ENCODE measurements at regions not wholly inside any gene's neighbourhood (a gene's known extent, or its start where the extent isn't known, plus 50 kb on each side); places are given as distances from the start of the nearest gene placed in this dataset.

DNA sequence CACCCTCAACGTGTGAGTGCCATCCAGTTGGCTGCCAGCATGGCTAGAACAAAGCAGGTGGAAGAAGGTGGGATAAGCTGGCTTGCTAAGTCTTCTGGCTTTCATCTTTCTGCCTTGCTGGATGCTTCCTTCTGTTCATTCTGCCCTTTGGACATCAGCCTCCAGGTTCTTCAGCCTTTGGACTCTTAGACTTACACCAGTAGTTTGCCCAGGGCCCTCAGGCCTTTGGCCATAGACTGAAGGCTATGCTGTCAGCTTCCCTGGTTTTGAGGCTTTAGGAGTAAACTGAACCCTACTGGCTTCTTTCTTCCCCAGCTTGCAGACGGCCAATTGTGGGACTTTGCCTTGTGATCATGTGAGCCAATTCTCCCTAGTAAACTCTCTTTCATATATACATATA lies 155.0 kb upstream of the SERTAD2 start:
- H3K4me3 ChIP-seq (ENCODE audit: low read depth, low read length, poor library complexity, severe bottlenecking): no peak overlapping the region
- no TSS peak for BruUV-seq (replicated peaks)
- ChIA-PET POLR2A (ENCODE audit: low non-redundant PET) (no interaction called here), CTCF (no interaction called here)
- peaks cover 13% of the 10 kb centered on the region for H3K4me1 ChIP-seq (ENCODE audit: insufficient read depth, low read length, poor library complexity, severe bottlenecking)
- H3K36me3 ChIP-seq (ENCODE audit: insufficient read depth, low read length, poor library complexity, severe bottlenecking): no peaks in the 10 kb centered on the region
- no peak for DNase-seq (ENCODE audit: low spot score)
- H3K27ac ChIP-seq (ENCODE audit: low read depth, low read length, poor library complexity, severe bottlenecking): no peak overlapping the region
- no peaks in the 10 kb centered on the region for H3K27me3 ChIP-seq (replicated peaks; ENCODE audit: insufficient read depth, low read depth, low read length, poor library complexity)
- TF ChIP-seq, protein P1, sequence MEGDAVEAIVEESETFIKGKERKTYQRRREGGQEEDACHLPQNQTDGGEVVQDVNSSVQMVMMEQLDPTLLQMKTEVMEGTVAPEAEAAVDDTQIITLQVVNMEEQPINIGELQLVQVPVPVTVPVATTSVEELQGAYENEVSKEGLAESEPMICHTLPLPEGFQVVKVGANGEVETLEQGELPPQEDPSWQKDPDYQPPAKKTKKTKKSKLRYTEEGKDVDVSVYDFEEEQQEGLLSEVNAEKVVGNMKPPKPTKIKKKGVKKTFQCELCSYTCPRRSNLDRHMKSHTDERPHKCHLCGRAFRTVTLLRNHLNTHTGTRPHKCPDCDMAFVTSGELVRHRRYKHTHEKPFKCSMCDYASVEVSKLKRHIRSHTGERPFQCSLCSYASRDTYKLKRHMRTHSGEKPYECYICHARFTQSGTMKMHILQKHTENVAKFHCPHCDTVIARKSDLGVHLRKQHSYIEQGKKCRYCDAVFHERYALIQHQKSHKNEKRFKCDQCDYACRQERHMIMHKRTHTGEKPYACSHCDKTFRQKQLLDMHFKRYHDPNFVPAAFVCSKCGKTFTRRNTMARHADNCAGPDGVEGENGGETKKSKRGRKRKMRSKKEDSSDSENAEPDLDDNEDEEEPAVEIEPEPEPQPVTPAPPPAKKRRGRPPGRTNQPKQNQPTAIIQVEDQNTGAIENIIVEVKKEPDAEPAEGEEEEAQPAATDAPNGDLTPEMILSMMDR (conservative IDR thresholded peaks at IDR 0.05; ENCODE audit: low read depth, low read length): no peak
- TF ChIP-seq EZH2 (IDR thresholded peaks at IDR 0.05; ENCODE audit: borderline replicate concordance, low read depth, low read length, poor library complexity, severe bottlenecking): no peak
- no peaks in the 10 kb centered on the region for H3K9me3 ChIP-seq (ENCODE audit: low read depth, low read length, poor library complexity, severe bottlenecking)
- intact Hi-C loops (cut with micrococcal nuclease; ENCODE audit: unreplicated experiment): no loop called here

DNA sequence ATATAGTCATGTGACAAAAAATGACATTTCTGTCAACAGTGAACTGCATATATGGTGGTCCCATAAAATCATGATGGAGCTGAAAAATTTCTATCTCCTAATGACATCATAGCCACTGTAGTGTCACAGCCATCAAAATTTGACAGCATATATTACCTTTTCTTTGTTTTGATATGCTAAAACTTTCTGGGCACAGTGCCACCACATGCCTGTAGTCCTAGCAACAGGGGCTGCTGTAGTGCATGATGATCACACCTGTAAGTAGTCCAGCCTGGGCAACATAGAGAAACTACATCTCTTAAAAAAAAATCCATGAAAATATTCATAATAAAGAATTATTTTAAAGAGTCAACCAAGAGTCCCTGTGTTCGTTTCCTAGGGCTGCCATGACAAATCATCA lies 155.5 kb upstream of the SERTAD2 start:
- intact Hi-C loops (cut with micrococcal nuclease; ENCODE audit: unreplicated experiment): no loop called here
- POLR2A ChIA-PET (ENCODE audit: low non-redundant PET): no interaction called here
- Histone ChIP-seq H3K9me3 (ENCODE audit: low read depth, low read length, poor library complexity, severe bottlenecking) (no peaks in the 10 kb centered on the region), H3K4me3 (ENCODE audit: low read depth, low read length, poor library complexity, severe bottlenecking) (no peak overlapping the region), H3K36me3 (ENCODE audit: insufficient read depth, low read length, poor library complexity, severe bottlenecking) (no peaks in the 10 kb centered on the region), H3K27me3 (replicated peaks; ENCODE audit: insufficient read depth, low read depth, low read length, poor library complexity) (no peaks in the 10 kb centered on the region), H3K4me1 (ENCODE audit: insufficient read depth, low read length, poor library complexity, severe bottlenecking) (peaks cover 13% of the 10 kb centered on the region), H3K27ac (ENCODE audit: low read depth, low read length, poor library complexity, severe bottlenecking) (no peak overlapping the region)
- TF ChIP-seq EZH2 (IDR thresholded peaks at IDR 0.05; ENCODE audit: borderline replicate concordance, low read depth, low read length, poor library complexity, severe bottlenecking): no peak
- TF ChIP-seq, protein P1 (conservative IDR thresholded peaks at IDR 0.05; ENCODE audit: low read depth, low read length): no peak
- CTCF ChIA-PET: no interaction called here
- DNase-seq (ENCODE audit: low spot score): no peak
- no TSS peak for BruUV-seq (replicated peaks)

DNA sequence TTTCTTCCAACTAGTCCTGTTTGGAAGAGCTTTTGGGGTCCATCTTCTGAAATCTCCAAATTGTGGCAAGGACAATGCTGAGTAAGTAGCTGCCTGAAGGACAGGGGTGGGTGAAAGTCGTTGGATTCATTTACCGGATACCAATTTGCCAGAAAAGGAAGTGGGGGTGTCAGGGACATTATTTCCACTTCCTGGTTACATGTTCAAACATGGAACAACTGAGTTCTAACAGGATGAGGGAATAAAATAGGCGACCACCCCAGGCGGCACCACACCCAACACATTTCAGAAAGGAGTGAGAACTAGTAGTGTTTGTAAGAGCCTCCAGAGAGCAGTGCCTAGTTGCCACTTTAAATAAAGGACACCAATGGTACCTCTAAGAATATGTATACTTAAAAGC lies 158.6 kb upstream of the SERTAD2 start:
- H3K4me1 ChIP-seq (ENCODE audit: insufficient read depth, low read length, poor library complexity, severe bottlenecking): peaks cover 13% of the 10 kb centered on the region
- no peak overlapping the region for H3K27ac ChIP-seq (ENCODE audit: low read depth, low read length, poor library complexity, severe bottlenecking)
- ChIA-PET CTCF (no interaction called here), POLR2A (ENCODE audit: low non-redundant PET) (interaction anchor here (0.6 kb wide), 1 partner anchor 434 kb away, joined by 3 read pairs; no protein-coding TSS in a partner anchor)
- DNase-seq (ENCODE audit: low spot score): peak; percentile 48
- H3K27me3 ChIP-seq (replicated peaks; ENCODE audit: insufficient read depth, low read depth, low read length, poor library complexity): no peaks in the 10 kb centered on the region
- H3K36me3 ChIP-seq (ENCODE audit: insufficient read depth, low read length, poor library complexity, severe bottlenecking): no peaks in the 10 kb centered on the region
- H3K4me3 ChIP-seq (ENCODE audit: low read depth, low read length, poor library complexity, severe bottlenecking): no peak overlapping the region
- H3K9me3 ChIP-seq (ENCODE audit: low read depth, low read length, poor library complexity, severe bottlenecking): no peaks in the 10 kb centered on the region
- intact Hi-C loops (cut with micrococcal nuclease; ENCODE audit: unreplicated experiment): no loop called here
- TF ChIP-seq, protein P1 (conservative IDR thresholded peaks at IDR 0.05; ENCODE audit: low read depth, low read length): no peak
- no peak for TF ChIP-seq EZH2 (IDR thresholded peaks at IDR 0.05; ENCODE audit: borderline replicate concordance, low read depth, low read length, poor library complexity, severe bottlenecking)
- no TSS peak for BruUV-seq (replicated peaks)

Data from A673 (cell line).